ENCODE measurements at regions not wholly inside any gene's neighbourhood (a gene's known extent, or its start where the extent isn't known, plus 50 kb on each side); places are given as distances from the start of the nearest gene placed in this dataset.

DNA sequence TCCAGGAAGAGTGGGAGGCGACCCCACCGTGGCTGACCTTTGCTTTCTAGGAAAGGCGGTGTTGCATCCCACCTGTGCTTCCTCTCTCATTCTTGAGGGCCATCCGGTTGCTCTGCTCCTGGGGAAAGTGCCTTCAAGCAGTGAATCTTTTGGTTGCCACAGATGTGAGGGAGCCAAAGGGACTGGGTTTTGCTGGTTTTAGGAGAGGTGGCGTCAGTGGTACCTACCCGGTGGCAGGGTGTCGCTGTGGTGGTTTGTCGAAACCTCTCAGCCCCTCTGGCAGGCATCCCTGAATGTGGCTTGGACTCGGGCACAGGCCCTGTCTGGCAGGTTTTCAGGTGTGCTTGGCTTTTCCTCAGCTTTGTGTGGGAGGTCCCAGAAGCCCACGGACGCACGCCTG lies 611.5 kb downstream of the KCNJ18 start:
- TF ChIP-seq, protein P1, sequence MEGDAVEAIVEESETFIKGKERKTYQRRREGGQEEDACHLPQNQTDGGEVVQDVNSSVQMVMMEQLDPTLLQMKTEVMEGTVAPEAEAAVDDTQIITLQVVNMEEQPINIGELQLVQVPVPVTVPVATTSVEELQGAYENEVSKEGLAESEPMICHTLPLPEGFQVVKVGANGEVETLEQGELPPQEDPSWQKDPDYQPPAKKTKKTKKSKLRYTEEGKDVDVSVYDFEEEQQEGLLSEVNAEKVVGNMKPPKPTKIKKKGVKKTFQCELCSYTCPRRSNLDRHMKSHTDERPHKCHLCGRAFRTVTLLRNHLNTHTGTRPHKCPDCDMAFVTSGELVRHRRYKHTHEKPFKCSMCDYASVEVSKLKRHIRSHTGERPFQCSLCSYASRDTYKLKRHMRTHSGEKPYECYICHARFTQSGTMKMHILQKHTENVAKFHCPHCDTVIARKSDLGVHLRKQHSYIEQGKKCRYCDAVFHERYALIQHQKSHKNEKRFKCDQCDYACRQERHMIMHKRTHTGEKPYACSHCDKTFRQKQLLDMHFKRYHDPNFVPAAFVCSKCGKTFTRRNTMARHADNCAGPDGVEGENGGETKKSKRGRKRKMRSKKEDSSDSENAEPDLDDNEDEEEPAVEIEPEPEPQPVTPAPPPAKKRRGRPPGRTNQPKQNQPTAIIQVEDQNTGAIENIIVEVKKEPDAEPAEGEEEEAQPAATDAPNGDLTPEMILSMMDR (IDR thresholded peaks at IDR 0.05) = no peak
- TF ChIP-seq EP300 (IDR thresholded peaks at IDR 0.05; ENCODE audit: low read depth) (no peak), POLR2AphosphoS5 (IDR thresholded peaks at IDR 0.05) (no peak)
